OCI-LY1 (cell line): ENCODE measurements at regions not wholly inside any gene's neighbourhood (a gene's known extent, or its start where the extent isn't known, plus 50 kb on each side); places are given as distances from the start of the nearest gene placed in this dataset.
A peak's percentile ranks its signal among the peaks of the same experiment; 100 is the strongest.
"Not testable (repeated sequence)": the region's sequence is repeated elsewhere in the genome, so short reads cannot be mapped to it uniquely, and the experiment has no call there.

Experiments used
- H2AFZ ChIP-seq: fragments of 200-600 bp; sonication (generic), shearing (Covaris generic); 2 replicates; pipeline ENCODE4 v1.6.0; 2014; ENCODE audit warnings: antibody characterized with exemption, mild to moderate bottlenecking, low read length
- H3F3A ChIP-seq: fragments of 200-600 bp; sonication (generic), shearing (Covaris generic); 2 replicates; pipeline ENCODE4 v1.6.0; 2014; ENCODE audit warnings: mild to moderate bottlenecking, antibody characterized with exemption, low read length, moderate library complexity; ENCODE audit not compliant: insufficient read depth
- H3K27ac ChIP-seq: fragments of 200-600 bp; sonication (generic); 2 replicates; pipeline ENCODE4 v1.5.1; 2014; ENCODE audit warnings: low read length, mixed run types, mild to moderate bottlenecking, low read depth; ENCODE audit not compliant: poor library complexity, severe bottlenecking
- H3K27me3 ChIP-seq: fragments of 200-600 bp; sonication (generic); 2 replicates; pipeline ENCODE4 v1.6.0; 2014; ENCODE audit warnings: antibody characterized with exemption, mild to moderate bottlenecking, low read length, moderate library complexity; ENCODE audit not compliant: insufficient read depth
- H3K36me3 ChIP-seq: fragments of 200-600 bp; sonication (generic); 2 replicates; pipeline ENCODE4 v1.6.1; 2014; ENCODE audit warnings: mild to moderate bottlenecking, antibody characterized with exemption, low read length, moderate library complexity, mixed read lengths; ENCODE audit not compliant: insufficient read depth
- H3K4me1 ChIP-seq: fragments of 200-600 bp; sonication (generic); 2 replicates; pipeline ENCODE4 v1.5.1; 2014; ENCODE audit warnings: mild to moderate bottlenecking, low read length, moderate library complexity; ENCODE audit not compliant: insufficient read depth, severe bottlenecking
- H3K4me2 ChIP-seq: fragments of 200-600 bp; sonication (generic), shearing (Covaris generic); 2 replicates; pipeline ENCODE4 v1.6.1; 2014; ENCODE audit warnings: low read length
- H3K4me3 ChIP-seq: fragments of 200-600 bp; sonication (generic); 2 replicates; pipeline ENCODE4 v1.5.1; 2014; ENCODE audit warnings: low read length, low read depth, mild to moderate bottlenecking, mixed read lengths; ENCODE audit not compliant: poor library complexity, severe bottlenecking
- H3K79me2 ChIP-seq: fragments of 200-600 bp; shearing (Covaris generic); 2 replicates; pipeline ENCODE4 v1.6.1; 2016; ENCODE audit warnings: mixed run types, low read length, mixed read lengths; ENCODE audit not compliant: insufficient read depth
- H3K9ac ChIP-seq: fragments of 200-600 bp; sonication (generic), shearing (Covaris generic); 2 replicates; pipeline ENCODE4 v1.6.1; 2014; ENCODE audit warnings: mild to moderate bottlenecking, low read length, mixed read lengths
- H3K9me2 ChIP-seq: fragments of 200-600 bp; sonication (generic), shearing (Covaris generic); 2 replicates; pipeline ENCODE4 v1.6.1; 2014; ENCODE audit warnings: low read depth, mild to moderate bottlenecking, low read length, mixed read lengths
- H3K9me3 ChIP-seq: fragments of 200-600 bp; shearing (Covaris generic); 2 replicates; pipeline ENCODE4 v1.6.1; 2014; ENCODE audit warnings: low read length, mixed read lengths
- H4K20me1 ChIP-seq: fragments of 200-600 bp; sonication (generic), shearing (Covaris generic); 2 replicates; pipeline ENCODE4 v1.6.0; 2016; ENCODE audit warnings: mild to moderate bottlenecking, low read length; ENCODE audit not compliant: insufficient read depth
- CTCF ChIP-seq: fragments of 200-600 bp; sonication (generic), shearing (Covaris generic); IDR thresholded peaks from 2 replicates; pipeline ENCODE4 v1.5.1; 2017; ENCODE audit warnings: mild to moderate bottlenecking, antibody characterized with exemption, low read length, moderate library complexity, mixed read lengths
- EZH2 ChIP-seq: fragments of 200-600 bp; sonication (generic), shearing (Covaris generic); IDR thresholded peaks from 2 replicates; pipeline ENCODE4 v1.8.0; 2017; ENCODE audit warnings: borderline replicate concordance, mixed run types, mild to moderate bottlenecking, antibody characterized with exemption, low read length, moderate library complexity, mixed read lengths

- Histone ChIP-seq H3K27ac (no peak overlapping the region), H3K4me1 (no peaks in the 10 kb centered on the region), H3K9ac (no peak overlapping the region), H2AFZ (no peak overlapping the region), H3K27me3 (no peaks in the 10 kb centered on the region), H3F3A (no peaks in the 10 kb centered on the region), H3K4me3 (no peak overlapping the region), H3K9me2 (no peaks in the 10 kb centered on the region), H3K79me2 (no peaks in the 10 kb centered on the region), H3K9me3 (no peaks in the 10 kb centered on the region), H3K4me2 (no peak overlapping the region), H3K36me3 (no peaks in the 10 kb centered on the region), H4K20me1 (no peaks in the 10 kb centered on the region)
- TF ChIP-seq EZH2 (no peak), CTCF (peak; percentile 74)
Observed at GRCh38 chr4:159946983-159947615, 844.2 kb downstream of the RAPGEF2 start.

GRCh38 chr4:159950707-159951106 is 847.8 kb downstream of the RAPGEF2 start:
- Histone ChIP-seq H3K36me3 (no peaks in the 10 kb centered on the region), H4K20me1 (no peaks in the 10 kb centered on the region), H3K4me2 (no peak overlapping the region), H3K27me3 (no peaks in the 10 kb centered on the region), H3K79me2 (no peaks in the 10 kb centered on the region), H3K4me1 (no peaks in the 10 kb centered on the region), H3K4me3 (no peak overlapping the region), H3K27ac (no peak overlapping the region), H2AFZ (no peak overlapping the region), H3K9ac (no peak overlapping the region), H3K9me3 (no peaks in the 10 kb centered on the region), H3F3A (no peaks in the 10 kb centered on the region), H3K9me2 (no peaks in the 10 kb centered on the region)
- TF ChIP-seq CTCF, result no peak
- no peak for TF ChIP-seq EZH2

GRCh38 chr4:159966746-159967145 is 863.9 kb downstream of the RAPGEF2 start:
- Histone ChIP-seq H3K79me2 (no peaks in the 10 kb centered on the region), H3K36me3 (no peaks in the 10 kb centered on the region)

GRCh38 chr4:159976871-159977482 is 874.1 kb downstream of the RAPGEF2 start:
- H3K4me2 ChIP-seq, H3K79me2 ChIP-seq, H3K27me3 ChIP-seq, H3K4me3 ChIP-seq, H4K20me1 ChIP-seq, H3K27ac ChIP-seq, H3K9me3 ChIP-seq, H3K9ac ChIP-seq, H3K36me3 ChIP-seq, H2AFZ ChIP-seq, H3K4me1 ChIP-seq, H3K9me2 ChIP-seq, H3F3A ChIP-seq: not testable (repeated sequence)

More at GRCh38 chr4:159966746-159967145, 863.9 kb downstream of the RAPGEF2 start:
- H3K9me3 ChIP-seq, result no peaks in the 10 kb centered on the region
- H4K20me1 ChIP-seq, result no peaks in the 10 kb centered on the region
- TF ChIP-seq CTCF (no peak), EZH2 (no peak)
- no peak overlapping the region for H3K9ac ChIP-seq
- H3K4me3 ChIP-seq, result no peak overlapping the region
- H2AFZ ChIP-seq, result no peak overlapping the region
- no peaks in the 10 kb centered on the region for H3F3A ChIP-seq
- no peaks in the 10 kb centered on the region for H3K27me3 ChIP-seq
- H3K4me1 ChIP-seq, result no peaks in the 10 kb centered on the region
- no peaks in the 10 kb centered on the region for H3K9me2 ChIP-seq
- no peak overlapping the region for H3K4me2 ChIP-seq
- no peak overlapping the region for H3K27ac ChIP-seq
